ENCODE measurements at regions not wholly inside any gene's neighbourhood (a gene's known extent, or its start where the extent isn't known, plus 50 kb on each side); places are given as distances from the start of the nearest gene placed in this dataset.

DNA sequence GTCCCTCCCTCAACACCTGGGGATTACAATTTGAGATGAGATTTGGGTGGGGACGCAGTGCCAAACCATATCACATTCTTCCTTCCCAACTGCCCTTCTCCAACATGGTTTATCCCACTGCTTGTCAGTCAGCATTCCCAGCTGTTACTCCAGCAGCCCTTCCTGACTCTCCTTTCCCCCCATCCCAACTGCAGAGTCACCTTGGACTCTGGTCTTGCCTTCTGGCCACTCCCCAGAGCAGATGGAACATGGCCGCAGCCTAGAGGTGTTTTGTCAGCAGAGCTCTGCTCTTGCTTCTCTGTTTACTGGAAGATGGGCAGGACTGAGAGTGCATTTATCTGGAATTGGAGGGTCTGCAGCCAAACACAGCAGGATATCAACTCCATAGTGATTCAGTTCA is 51.2 kb upstream of the MEX3C start:
- TF ChIP-seq POLR2A (IDR thresholded peaks at IDR 0.05) (no peak), CTCF (IDR thresholded peaks at IDR 0.05) (no peak), EP300 (IDR thresholded peaks at IDR 0.05) (no peak), POLR2AphosphoS5 (IDR thresholded peaks at IDR 0.05) (no peak)

Data from stomach (tissue), 4 donors.